Colon (tissue), 2 donors: ENCODE measurements at regions not wholly inside any gene's neighbourhood (a gene's known extent, or its start where the extent isn't known, plus 50 kb on each side); places are given as distances from the start of the nearest gene placed in this dataset.

ENCODE experiments used
- FAIRE-seq: peaks from 2 replicates; lab custom pipeline; 2012; peaks lifted over from hg19 to GRCh38; lab: Jason Lieb, UNC
- donor health status: control.
- donor health status: control.

- no peak for FAIRE-seq
Measured at GRCh38 chr2:120828829-120829632, 93.4 kb downstream of the GLI2 start.

DNA sequence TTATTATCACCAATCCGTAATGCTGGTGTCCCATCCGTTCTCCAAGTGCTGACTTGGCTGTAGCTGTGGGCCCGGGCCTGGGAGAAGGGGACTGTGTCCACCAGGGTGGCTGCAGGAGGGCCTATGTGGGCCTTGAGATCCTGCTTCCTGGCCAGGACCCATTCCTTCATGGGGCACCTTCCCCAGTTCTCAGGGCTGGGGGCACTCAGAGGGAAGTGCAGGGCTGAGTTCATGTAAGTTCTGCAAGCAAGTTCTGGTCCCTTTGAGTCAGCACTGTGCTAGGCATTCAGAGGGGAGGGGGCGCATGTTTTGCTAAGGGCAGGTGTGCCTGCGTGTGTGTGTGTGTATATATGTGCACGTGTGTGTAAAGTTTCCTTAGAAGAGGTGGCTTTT is 94.0 kb downstream of the GLI2 start:
- no peak for FAIRE-seq

GRCh38 chr2:120830096-120830830 is 94.6 kb downstream of the GLI2 start:
- FAIRE-seq: no peak

GRCh38 chr2:120831086-120831485 is 95.4 kb downstream of the GLI2 start:
- no peak for FAIRE-seq

- FAIRE-seq: no peak
Measured at GRCh38 chr2:120831891-120832290, 96.2 kb downstream of the GLI2 start.

DNA sequence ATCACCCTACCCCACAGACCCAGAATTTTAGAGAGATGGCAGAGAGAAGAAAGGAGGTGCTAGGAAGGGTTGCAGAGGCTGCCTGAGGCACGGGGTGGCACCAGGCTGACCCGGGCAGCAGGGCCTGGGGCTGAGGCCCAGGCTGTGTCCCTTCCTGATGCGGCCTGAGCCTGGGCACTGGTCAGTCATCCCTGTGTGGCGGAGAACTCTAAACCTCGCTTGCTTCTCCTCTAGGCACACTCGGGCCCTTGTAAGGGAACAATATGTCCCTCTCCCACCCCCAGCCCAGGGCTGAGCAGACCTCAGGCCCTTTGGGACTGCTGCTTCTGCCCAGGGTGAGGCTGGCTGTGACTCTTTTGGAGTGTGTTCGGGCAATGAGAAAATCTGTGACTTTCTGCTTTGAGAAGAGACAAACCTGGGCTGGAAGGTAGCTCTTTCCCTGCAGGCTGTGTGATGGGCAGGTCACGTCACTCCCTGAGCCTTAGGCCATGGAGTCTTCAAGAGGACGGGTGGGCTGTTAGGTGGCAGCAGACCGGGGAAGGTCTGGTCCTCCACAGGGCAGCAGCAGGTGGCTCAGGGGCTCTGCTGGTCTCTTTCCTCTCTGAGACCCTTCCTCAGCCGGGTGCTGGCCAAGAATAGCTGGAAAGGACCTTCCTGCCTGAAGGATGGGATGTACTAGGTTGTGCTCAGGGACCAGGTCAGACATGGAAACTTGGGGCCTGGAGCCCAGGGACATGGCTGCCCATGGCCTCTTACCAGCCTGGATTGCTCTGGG is 96.8 kb downstream of the GLI2 start:
- no peak for FAIRE-seq

GRCh38 chr2:120833127-120833675 is 97.5 kb downstream of the GLI2 start:
- no peak for FAIRE-seq

- no peak for FAIRE-seq
Measured at GRCh38 chr2:120834206-120834605, 98.5 kb downstream of the GLI2 start.

- no peak for FAIRE-seq
Measured at GRCh38 chr2:120836281-120836680, 100.6 kb downstream of the GLI2 start.

DNA sequence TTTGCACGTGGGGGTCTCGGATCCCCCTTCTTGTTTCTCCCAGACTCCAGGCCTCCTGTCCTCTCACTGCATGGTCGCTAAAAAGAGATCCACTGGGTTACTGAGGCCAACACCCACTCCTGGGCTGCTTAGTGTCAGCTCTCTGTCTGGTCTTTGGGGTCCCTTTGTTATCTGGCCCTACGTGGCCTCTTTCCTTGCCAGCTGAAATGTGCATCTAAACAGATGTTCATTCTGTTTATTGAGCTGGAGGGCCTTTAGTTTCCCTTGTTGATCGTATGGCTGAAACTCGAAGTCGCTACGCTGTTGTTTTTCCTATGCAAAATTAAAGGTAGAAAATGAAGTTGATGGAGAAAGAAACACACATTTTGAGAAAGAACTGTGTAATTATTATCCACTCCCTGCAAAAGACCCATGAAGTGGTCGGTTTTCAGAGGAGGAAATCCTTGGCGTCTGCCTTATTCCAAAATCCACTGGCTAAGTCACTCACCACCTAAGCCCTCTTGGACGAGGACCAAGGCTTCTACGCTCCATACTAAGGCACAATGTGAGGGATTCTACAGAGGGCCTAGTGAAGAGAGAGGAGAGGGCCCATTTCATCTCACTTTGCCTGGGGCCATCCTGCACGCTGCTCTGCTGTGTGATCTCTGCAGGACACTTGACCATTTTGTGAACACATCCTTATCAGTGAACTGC is 105.3 kb downstream of the GLI2 start:
- FAIRE-seq: no peak

GRCh38 chr2:120842456-120843439 is 107.1 kb downstream of the GLI2 start:
- FAIRE-seq: no peak

DNA sequence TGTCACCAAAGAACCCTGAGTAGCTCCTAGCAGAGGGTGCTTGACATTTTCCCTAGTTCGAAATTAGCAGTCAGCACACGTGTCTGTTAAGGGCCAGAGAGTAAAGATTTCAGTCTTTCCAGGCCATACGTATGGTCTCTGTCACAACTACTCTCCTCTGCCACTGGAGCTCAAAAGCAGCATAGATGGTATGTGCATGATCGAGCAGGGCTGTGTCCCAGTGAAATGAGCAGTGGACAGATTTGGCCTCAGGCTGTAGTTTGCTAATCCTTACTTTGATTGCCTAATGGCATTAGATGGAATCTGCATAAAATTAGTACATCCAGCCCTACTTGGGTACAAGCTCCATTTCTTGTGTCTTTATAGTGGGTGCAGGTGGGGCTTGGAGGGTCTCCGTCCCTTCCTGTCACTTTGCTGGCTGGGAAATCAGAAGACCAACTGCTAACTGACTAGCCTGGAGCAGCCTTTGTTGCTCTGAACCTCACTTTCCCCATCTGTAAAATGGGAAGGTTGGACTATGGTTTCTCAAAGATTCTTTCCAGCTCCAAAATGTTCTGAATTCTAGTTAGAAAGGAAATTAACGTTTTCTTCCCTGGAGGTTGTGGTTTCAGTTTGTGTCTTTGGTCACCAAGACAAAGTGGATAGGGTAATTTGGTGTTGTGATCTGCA is 108.5 kb downstream of the GLI2 start:
- FAIRE-seq: no peak

DNA sequence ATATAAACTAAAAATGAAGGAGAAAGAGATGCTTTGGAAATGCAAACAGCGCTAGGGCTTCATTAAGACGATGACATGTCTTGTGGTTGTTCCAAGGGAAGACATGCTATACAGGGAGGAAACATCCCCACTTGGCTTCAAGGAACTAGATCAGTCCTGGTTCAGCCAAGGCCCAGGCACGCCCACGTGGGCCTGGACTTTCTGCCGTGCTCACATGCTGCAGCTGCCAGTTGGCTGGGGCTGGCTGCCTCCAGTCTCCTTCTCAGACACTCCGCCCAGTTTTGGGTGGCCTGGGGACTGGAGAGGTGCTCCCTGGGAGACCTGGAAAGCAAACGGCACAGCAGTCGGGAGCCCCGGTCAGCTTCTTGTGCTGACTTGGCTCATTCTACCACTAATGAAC is 109.6 kb downstream of the GLI2 start:
- no peak for FAIRE-seq

- no peak for FAIRE-seq
Measured at GRCh38 chr2:120846406-120847095, 110.9 kb downstream of the GLI2 start.

DNA sequence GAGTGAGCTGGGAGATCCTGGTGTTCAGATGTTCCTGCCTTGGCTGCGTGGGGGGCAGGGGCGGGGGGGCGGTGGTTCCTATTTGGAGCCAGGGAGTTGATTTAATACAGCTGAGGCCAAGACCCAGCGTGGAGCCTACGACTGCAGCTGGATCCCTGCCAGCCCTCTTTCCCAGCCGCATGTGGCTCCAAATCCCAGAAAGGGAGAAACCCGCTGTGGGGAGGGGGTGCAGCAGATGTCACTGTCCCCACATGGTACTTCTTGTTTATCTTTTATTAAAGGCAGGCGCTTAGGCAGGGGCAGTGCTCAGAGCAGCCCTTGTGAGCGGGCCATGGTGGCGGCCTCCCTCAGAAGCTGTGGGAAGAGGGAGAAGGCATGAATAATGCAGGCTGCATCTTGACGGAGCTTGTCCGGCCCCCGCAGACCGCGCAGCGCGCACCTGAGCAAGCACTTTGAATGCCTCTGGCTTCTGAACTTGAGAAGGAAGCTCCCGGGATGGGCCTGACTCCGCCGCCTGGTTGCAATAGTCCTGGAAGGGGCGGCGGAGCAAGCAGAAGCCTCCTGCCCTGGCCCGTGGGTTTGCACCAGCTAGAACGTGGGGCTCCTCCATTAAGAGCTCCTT is 112.1 kb downstream of the GLI2 start:
- FAIRE-seq: no peak

DNA sequence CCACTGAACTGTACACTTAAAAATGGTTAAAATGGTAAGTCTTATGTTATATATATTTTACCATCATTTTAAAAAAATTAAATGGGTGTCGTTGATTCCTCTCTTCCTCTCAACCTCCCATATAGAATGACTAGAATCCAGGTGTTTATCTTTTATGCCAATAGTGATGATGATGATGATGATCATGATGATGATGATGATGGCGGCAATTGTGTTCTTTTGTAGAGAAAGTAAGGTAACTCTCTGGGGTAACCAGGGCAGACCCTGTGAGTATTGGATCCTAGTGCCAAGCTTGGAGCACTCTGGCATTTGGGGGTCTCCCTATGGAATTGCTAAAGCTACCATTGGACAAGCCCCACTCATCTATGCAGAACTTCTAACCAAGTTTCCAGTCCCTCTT is 113.6 kb downstream of the GLI2 start:
- FAIRE-seq: no peak

GRCh38 chr2:120850551-120850950 is 114.9 kb downstream of the GLI2 start:
- FAIRE-seq: no peak

- FAIRE-seq: no peak
Measured at GRCh38 chr2:120851116-120851773, 115.6 kb downstream of the GLI2 start.
